ENCODE measurements at regions not wholly inside any gene's neighbourhood (a gene's known extent, or its start where the extent isn't known, plus 50 kb on each side); places are given as distances from the start of the nearest gene placed in this dataset.

GRCh38 chr1:53408013-53408754 is 51.0 kb upstream of the DMRTB1 start:
- ChIA-PET POLR2A (no interaction called here), CTCF (interaction anchor here (0.9 kb wide), 1 partner anchor 130 kb away, joined by 3 read pairs; no protein-coding TSS in a partner anchor)
- no peaks in the 10 kb centered on the region for H3K36me3 ChIP-seq (ENCODE audit: control insufficient read depth in 2 of 2, extremely low read depth in 1 of 2, insufficient read depth in 2 of 2, low read length in 2 of 2)
- intact Hi-C loops (cut with micrococcal nuclease) (no loop called here), dilution Hi-C loops (cut with MboI; ENCODE audit: extremely low pct_ligation_motif_present, low sequenced_read_pairs) (no loop called here)
- no peaks in the 10 kb centered on the region for H3K4me1 ChIP-seq (ENCODE audit: control insufficient read depth, extremely low read depth, insufficient read depth, low read length)
- no peaks in the 10 kb centered on the region for H3K9me1 ChIP-seq (replicated peaks; ENCODE audit: control insufficient read depth, extremely low read depth, insufficient read depth, low read length)
- H2AFZ ChIP-seq (ENCODE audit: low read depth, low read length): no peak overlapping the region
- H3K9me3 ChIP-seq (replicated peaks; ENCODE audit: control insufficient read depth, insufficient read depth, low read length): no peaks in the 10 kb centered on the region
- no peak overlapping the region for H3K4me2 ChIP-seq (ENCODE audit: insufficient read depth, low read length)
- peaks cover 0 to 8% of the 10 kb centered on the region in 2 experiments for H3K27me3 ChIP-seq (ENCODE audit: control insufficient read depth in 2 of 2, insufficient read depth in 2 of 2, low read length in 2 of 2)
- no TSS peak for BruUV-seq (replicated peaks)
- H4K20me1 ChIP-seq (replicated peaks; ENCODE audit: control insufficient read depth, extremely low read depth, insufficient read depth, low read length): no peaks in the 10 kb centered on the region
- no peak overlapping the region for H3K9ac ChIP-seq (replicated peaks; ENCODE audit: extremely low read depth, insufficient read depth, low read length)
- H3K79me2 ChIP-seq (ENCODE audit: control insufficient read depth, insufficient read depth, low read length): no peaks in the 10 kb centered on the region
- H3K4me3 ChIP-seq (replicated peaks in 1 of 3; ENCODE audit: insufficient read depth in 1 of 3, low read depth in 1 of 3, low read length in 3 of 3): no peak overlapping the region
- FAIRE-seq: no peak
- no peak for TF ChIP-seq MAX (IDR thresholded peaks at IDR 0.05; ENCODE audit: insufficient read depth, insufficient read length)
- TF ChIP-seq JUN (IDR thresholded peaks at IDR 0.05; ENCODE audit: borderline replicate concordance, insufficient read depth, insufficient read length, low read depth): no peak
- no peak for TF ChIP-seq POLR2AphosphoS5 (IDR thresholded peaks at IDR 0.05; ENCODE audit: insufficient read depth, low read depth, low read length)
- no peak for TF ChIP-seq FOS (IDR thresholded peaks at IDR 0.05; ENCODE audit: borderline replicate concordance, insufficient read depth, low read length)
- TF ChIP-seq MYC (IDR thresholded peaks at IDR 0.05; ENCODE audit: low read depth, low read length): no peak
- no peak for TF ChIP-seq CTCF (IDR thresholded peaks at IDR 0.05; ENCODE audit: extremely low read depth in 1 of 2, insufficient read depth in 1 of 2, low read depth in 1 of 2, low read length in 2 of 2)
- TF ChIP-seq GATA2 (IDR thresholded peaks at IDR 0.05; ENCODE audit: insufficient read depth, insufficient read length, low read depth, low read length): no peak
- no peak for TF ChIP-seq POLR2A (IDR thresholded peaks at IDR 0.05; ENCODE audit: low read depth, low read length)
- TF ChIP-seq EZH2 (IDR thresholded peaks at IDR 0.05; ENCODE audit: borderline replicate concordance, low read depth, low read length, severe bottlenecking): no peak
- H3K27ac ChIP-seq (ENCODE audit: insufficient read depth, low read depth, low read length): no peak overlapping the region
- no peak for DNase-seq (ENCODE audit: low read depth, low spot score)

Data from endothelial cell of umbilical vein (primary cell).